ENCODE measurements at regions not wholly inside any gene's neighbourhood (a gene's known extent, or its start where the extent isn't known, plus 50 kb on each side); places are given as distances from the start of the nearest gene placed in this dataset.

DNA sequence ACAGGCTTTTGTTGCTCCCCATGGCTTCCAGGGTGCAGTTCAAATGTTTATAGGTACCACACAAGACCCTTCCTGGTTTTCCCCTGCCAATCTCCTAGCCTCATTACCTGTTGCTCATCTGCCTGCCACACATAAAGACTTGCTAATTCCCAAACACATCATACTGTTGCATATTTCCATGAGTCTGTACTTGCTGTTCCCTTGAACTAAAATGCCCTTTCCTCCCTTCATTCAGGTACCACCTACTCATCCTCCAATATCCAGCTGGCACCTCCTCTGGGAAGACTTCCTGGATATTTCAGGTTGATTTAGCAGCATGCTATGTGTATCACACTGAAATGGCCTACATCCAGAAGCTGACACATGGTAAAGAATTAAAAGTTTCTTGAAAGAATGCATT is 206.4 kb upstream of the NFE2L3 start:
- TF ChIP-seq, protein P1, sequence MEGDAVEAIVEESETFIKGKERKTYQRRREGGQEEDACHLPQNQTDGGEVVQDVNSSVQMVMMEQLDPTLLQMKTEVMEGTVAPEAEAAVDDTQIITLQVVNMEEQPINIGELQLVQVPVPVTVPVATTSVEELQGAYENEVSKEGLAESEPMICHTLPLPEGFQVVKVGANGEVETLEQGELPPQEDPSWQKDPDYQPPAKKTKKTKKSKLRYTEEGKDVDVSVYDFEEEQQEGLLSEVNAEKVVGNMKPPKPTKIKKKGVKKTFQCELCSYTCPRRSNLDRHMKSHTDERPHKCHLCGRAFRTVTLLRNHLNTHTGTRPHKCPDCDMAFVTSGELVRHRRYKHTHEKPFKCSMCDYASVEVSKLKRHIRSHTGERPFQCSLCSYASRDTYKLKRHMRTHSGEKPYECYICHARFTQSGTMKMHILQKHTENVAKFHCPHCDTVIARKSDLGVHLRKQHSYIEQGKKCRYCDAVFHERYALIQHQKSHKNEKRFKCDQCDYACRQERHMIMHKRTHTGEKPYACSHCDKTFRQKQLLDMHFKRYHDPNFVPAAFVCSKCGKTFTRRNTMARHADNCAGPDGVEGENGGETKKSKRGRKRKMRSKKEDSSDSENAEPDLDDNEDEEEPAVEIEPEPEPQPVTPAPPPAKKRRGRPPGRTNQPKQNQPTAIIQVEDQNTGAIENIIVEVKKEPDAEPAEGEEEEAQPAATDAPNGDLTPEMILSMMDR (conservative IDR thresholded peaks at IDR 0.05) = no peak
- TF ChIP-seq EZH2 (IDR thresholded peaks at IDR 0.05; ENCODE audit: low read depth) = no peak
